ENCODE measurements at regions not wholly inside any gene's neighbourhood (a gene's known extent, or its start where the extent isn't known, plus 50 kb on each side); places are given as distances from the start of the nearest gene placed in this dataset.

GRCh38 chr2:126975671-126976655 lies 77.3 kb downstream of the TEX51 start:
- no peak overlapping the region for H3K4me3 Mint-ChIP-seq
- H3K9me3 Mint-ChIP-seq = no peaks in the 10 kb centered on the region
- no peak for TF ChIP-seq CTCF (IDR thresholded peaks at IDR 0.05)
- peaks cover 23% of the 10 kb centered on the region for H3K27me3 Mint-ChIP-seq (ENCODE audit: low read depth, poor library complexity)
- H3K27ac Mint-ChIP-seq = no peak overlapping the region
- H3K4me1 Mint-ChIP-seq = peaks cover 29% of the 10 kb centered on the region
- DNase-seq = no peak
- H3K36me3 Mint-ChIP-seq (ENCODE audit: low read depth) = no peaks in the 10 kb centered on the region

DNA sequence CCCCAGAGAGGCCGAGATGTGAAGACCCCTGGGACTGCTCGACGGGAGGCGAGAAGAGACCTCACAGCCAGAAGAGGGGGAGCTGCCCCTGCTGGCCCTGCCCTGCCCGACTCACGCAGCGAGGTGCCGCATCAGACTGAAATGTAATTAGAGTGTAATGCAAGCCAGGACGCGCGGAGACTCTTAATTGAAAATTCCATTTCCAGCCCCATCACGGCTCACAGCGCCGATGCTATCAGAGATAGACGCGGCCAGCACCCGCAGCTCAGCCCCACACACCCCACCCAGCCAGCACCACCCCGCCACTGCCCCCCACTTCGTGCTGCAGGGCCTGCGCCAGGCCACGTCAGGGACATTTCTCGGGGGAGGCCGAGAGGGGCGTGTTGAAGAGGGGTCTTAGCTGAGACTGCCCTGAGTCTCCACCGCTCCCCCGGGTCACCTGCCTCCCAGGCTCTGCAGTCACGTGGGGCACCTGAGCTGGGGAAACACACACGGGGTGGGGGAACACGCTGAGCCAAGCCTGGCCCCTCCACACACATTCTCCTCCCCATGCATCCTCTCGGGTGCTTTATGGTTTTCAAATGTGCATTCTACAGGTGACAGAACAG lies 78.1 kb downstream of the TEX51 start:
- H3K36me3 Mint-ChIP-seq (ENCODE audit: low read depth) = no peaks in the 10 kb centered on the region
- no peak overlapping the region for H3K4me3 Mint-ChIP-seq
- H3K9me3 Mint-ChIP-seq = no peaks in the 10 kb centered on the region
- H3K27me3 Mint-ChIP-seq (ENCODE audit: low read depth, poor library complexity) = peaks cover 23% of the 10 kb centered on the region
- DNase-seq = no peak
- no peak overlapping the region for H3K27ac Mint-ChIP-seq
- H3K4me1 Mint-ChIP-seq = peaks cover 29% of the 10 kb centered on the region
- no peak for TF ChIP-seq CTCF (IDR thresholded peaks at IDR 0.05)

- DNase-seq = no peak
- TF ChIP-seq CTCF (IDR thresholded peaks at IDR 0.05) = no peak
- Mint-ChIP-seq H3K4me1 (peaks cover 21% of the 10 kb centered on the region), H3K36me3 (ENCODE audit: low read depth) (no peaks in the 10 kb centered on the region), H3K4me3 (no peak overlapping the region), H3K27ac (no peak overlapping the region), H3K27me3 (ENCODE audit: low read depth, poor library complexity) (peaks cover 11% of the 10 kb centered on the region), H3K9me3 (no peaks in the 10 kb centered on the region)
These were observed 79.6 kb downstream of the TEX51 start for GRCh38 chr2:126978333-126978732.

DNA sequence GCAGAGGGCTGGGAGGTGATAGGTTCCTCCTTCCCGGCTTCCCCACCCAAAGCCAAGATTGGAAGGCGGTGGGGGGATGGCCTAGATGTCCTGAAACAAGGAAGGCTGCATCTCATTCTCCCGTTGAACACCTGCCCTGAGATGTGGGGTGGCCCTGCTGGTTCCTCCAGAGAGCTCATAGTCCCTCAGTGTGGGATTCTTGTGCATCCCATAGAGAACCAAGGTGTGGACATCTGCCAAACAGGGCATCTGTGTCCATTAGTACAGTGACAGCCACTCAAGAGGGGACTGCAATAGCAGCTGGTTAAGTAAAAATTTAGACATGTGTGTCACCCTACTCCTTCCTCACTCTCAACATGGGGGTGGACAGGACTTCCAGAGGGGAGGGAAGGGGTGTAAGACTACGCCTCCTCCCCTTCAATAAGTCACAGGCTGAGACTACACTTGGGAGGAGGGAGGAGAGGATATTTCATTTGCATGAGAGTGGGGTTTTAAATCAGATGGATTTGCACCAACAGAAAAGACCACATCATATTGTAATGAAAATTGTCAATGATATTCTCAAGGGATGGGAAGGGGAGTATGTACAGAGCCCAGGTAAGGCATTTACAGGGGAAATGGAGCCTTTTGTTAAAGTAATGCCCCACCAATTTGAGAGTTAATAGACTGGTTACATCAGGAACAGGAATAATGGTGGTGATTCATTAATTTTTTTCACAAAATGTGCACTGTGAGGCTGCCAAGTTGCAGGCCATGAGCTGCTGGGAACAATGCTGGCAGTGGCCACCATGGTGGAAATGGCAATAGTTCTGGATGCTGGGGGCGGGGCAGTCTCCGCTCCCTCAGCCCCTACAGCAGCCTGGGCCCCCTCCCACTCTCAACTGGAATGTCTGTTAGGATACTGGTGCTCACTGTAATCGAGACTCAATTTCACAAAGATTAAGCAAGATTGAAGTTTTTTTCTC lies 80.6 kb downstream of the TEX51 start:
- Mint-ChIP-seq H3K36me3 (ENCODE audit: low read depth) (no peaks in the 10 kb centered on the region), H3K4me3 (no peak overlapping the region), H3K27me3 (ENCODE audit: low read depth, poor library complexity) (peaks cover 10% of the 10 kb centered on the region), H3K27ac (no peak overlapping the region), H3K9me3 (no peaks in the 10 kb centered on the region), H3K4me1 (peaks cover 21% of the 10 kb centered on the region)
- TF ChIP-seq CTCF (IDR thresholded peaks at IDR 0.05) = no peak
- DNase-seq = no peak

DNA sequence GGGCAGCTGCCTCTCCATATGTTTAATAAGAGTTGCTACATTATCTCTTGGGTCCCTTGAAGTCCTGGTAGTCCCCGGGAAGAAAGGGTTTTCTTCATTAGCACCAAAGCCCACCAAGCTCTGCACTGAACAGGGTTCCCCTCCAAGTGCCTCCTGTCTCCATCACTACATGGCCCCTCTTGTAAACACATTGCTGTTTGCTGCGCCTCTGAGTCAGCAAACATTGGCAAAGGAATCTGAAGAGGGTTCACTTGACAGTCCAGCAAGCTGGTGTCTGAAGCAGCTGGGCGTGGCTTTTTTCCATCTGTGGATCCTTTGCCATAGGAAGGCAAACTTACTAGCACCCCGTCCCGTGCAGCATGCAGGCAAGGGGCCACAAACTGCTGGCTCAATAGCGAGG lies 82.8 kb downstream of the TEX51 start:
- no peak overlapping the region for H3K27ac Mint-ChIP-seq
- no peak for DNase-seq
- H3K36me3 Mint-ChIP-seq (ENCODE audit: low read depth) = no peaks in the 10 kb centered on the region
- H3K27me3 Mint-ChIP-seq (ENCODE audit: low read depth, poor library complexity) = peaks cover 7% of the 10 kb centered on the region
- H3K4me1 Mint-ChIP-seq = peaks cover 7% of the 10 kb centered on the region
- H3K4me3 Mint-ChIP-seq = no peak overlapping the region
- TF ChIP-seq CTCF (IDR thresholded peaks at IDR 0.05) = no peak
- H3K9me3 Mint-ChIP-seq = peaks cover 12% of the 10 kb centered on the region
